HepG2 (cell line): ENCODE measurements at regions not wholly inside any gene's neighbourhood (a gene's known extent, or its start where the extent isn't known, plus 50 kb on each side); places are given as distances from the start of the nearest gene placed in this dataset.

Source experiments
- AGO1 ChIP-seq: fragments of 200-400 bp; formaldehyde crosslinking; IDR thresholded peaks from 2 replicates; pipeline ENCODE4 v1.6.1; 2017; ENCODE audit warnings: mild to moderate bottlenecking, low read depth, low read length, moderate library complexity; ENCODE audit not compliant: poor library complexity, severe bottlenecking
- SALL1 ChIP-seq: sonication (generic); formaldehyde crosslinking; IDR thresholded peaks from 2 replicates; pipeline ENCODE4 v1.8.0; 2022; ENCODE audit warnings: mild to moderate bottlenecking, missing genetic modification reagents
- ZNF251 ChIP-seq: sonication (generic); formaldehyde crosslinking; IDR thresholded peaks from 2 replicates; pipeline ENCODE4 v1.9.0; 2021; ENCODE audit warnings: mild to moderate bottlenecking, missing genetic modification reagents
- ZNF274 ChIP-seq: sonication (generic); formaldehyde crosslinking; IDR thresholded peaks from 2 replicates; pipeline ENCODE4 v1.5.1; 2020; ENCODE audit warnings: mild to moderate bottlenecking, missing genetic modification reagents
- ZNF484 ChIP-seq: sonication (generic); formaldehyde crosslinking; IDR thresholded peaks from 2 replicates; pipeline ENCODE4 v1.5.1; 2020; ENCODE audit warnings: mild to moderate bottlenecking, low read depth, missing genetic modification reagents, borderline replicate concordance
- ZNF530 ChIP-seq: sonication (generic); formaldehyde crosslinking; IDR thresholded peaks from 2 replicates; pipeline ENCODE4 v1.5.0; 2020; ENCODE audit warnings: low read depth, mild to moderate bottlenecking, missing genetic modification reagents
- TF ChIP-seq, protein P1 (sequence below): sonication (generic); formaldehyde crosslinking; IDR thresholded peaks from 2 replicates; pipeline ENCODE4 v1.4.0; 2020; ENCODE audit warnings: missing genetic modification reagents
- TF ChIP-seq, protein P2 (sequence below): sonication (generic); formaldehyde crosslinking; IDR thresholded peaks from 2 replicates; pipeline ENCODE4 v1.4.0; 2020; ENCODE audit warnings: missing genetic modification reagents
- TF ChIP-seq, protein P3 (sequence below): sonication (generic); formaldehyde crosslinking; IDR thresholded peaks from 2 replicates; pipeline ENCODE4 v1.4.0; 2020; ENCODE audit warnings: missing genetic modification reagents; ENCODE audit errors: not compliant biosample characterization

DNA sequence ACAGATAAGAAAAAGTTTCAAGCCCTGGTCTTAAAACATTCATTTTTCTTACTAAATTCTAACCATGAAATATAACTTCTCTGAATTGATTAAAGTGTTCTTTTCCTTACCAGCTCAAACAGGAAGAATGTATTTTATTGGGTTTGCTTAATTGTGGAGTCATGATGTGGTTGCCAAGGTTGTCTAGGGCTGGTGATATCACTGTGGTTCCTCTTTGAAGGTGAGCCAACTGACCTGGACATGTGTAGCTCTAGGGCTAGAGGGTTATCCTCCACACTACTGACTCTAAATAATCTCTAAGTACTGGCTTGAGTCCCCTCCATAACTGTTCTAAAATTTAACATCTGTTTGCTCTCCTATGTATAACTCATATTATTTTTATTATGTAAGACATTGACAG lies 529.6 kb downstream of the PIK3C3 start (continued):
- TF ChIP-seq, protein P1, sequence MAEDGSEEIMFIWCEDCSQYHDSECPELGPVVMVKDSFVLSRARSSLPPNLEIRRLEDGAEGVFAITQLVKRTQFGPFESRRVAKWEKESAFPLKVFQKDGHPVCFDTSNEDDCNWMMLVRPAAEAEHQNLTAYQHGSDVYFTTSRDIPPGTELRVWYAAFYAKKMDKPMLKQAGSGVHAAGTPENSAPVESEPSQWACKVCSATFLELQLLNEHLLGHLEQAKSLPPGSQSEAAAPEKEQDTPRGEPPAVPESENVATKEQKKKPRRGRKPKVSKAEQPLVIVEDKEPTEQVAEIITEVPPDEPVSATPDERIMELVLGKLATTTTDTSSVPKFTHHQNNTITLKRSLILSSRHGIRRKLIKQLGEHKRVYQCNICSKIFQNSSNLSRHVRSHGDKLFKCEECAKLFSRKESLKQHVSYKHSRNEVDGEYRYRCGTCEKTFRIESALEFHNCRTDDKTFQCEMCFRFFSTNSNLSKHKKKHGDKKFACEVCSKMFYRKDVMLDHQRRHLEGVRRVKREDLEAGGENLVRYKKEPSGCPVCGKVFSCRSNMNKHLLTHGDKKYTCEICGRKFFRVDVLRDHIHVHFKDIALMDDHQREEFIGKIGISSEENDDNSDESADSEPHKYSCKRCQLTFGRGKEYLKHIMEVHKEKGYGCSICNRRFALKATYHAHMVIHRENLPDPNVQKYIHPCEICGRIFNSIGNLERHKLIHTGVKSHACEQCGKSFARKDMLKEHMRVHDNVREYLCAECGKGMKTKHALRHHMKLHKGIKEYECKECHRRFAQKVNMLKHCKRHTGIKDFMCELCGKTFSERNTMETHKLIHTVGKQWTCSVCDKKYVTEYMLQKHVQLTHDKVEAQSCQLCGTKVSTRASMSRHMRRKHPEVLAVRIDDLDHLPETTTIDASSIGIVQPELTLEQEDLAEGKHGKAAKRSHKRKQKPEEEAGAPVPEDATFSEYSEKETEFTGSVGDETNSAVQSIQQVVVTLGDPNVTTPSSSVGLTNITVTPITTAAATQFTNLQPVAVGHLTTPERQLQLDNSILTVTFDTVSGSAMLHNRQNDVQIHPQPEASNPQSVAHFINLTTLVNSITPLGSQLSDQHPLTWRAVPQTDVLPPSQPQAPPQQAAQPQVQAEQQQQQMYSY (CRISPR knock-in tag) = no peak
- TF ChIP-seq, protein P2, sequence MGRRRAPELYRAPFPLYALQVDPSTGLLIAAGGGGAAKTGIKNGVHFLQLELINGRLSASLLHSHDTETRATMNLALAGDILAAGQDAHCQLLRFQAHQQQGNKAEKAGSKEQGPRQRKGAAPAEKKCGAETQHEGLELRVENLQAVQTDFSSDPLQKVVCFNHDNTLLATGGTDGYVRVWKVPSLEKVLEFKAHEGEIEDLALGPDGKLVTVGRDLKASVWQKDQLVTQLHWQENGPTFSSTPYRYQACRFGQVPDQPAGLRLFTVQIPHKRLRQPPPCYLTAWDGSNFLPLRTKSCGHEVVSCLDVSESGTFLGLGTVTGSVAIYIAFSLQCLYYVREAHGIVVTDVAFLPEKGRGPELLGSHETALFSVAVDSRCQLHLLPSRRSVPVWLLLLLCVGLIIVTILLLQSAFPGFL (CRISPR knock-in tag) = no peak
- TF ChIP-seq ZNF530 (CRISPR knock-in tag) (no peak), ZNF251 (CRISPR knock-in tag) (no peak), ZNF274 (CRISPR knock-in tag) (no peak), ZNF484 (CRISPR knock-in tag) (no peak), SALL1 (no peak), AGO1 (no peak)
- TF ChIP-seq, protein P3, sequence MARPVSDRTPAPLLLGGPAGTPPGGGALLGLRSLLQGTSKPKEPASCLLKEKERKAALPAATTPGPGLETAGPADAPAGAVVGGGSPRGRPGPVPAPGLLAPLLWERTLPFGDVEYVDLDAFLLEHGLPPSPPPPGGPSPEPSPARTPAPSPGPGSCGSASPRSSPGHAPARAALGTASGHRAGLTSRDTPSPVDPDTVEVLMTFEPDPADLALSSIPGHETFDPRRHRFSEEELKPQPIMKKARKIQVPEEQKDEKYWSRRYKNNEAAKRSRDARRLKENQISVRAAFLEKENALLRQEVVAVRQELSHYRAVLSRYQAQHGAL (CRISPR knock-in tag) = no peak
- TF ChIP-seq, all 625 proteins: peak for 0
